ENCODE measurements at regions not wholly inside any gene's neighbourhood (a gene's known extent, or its start where the extent isn't known, plus 50 kb on each side); places are given as distances from the start of the nearest gene placed in this dataset.
A peak's percentile ranks its signal among the peaks of the same experiment; 100 is the strongest.

DNA sequence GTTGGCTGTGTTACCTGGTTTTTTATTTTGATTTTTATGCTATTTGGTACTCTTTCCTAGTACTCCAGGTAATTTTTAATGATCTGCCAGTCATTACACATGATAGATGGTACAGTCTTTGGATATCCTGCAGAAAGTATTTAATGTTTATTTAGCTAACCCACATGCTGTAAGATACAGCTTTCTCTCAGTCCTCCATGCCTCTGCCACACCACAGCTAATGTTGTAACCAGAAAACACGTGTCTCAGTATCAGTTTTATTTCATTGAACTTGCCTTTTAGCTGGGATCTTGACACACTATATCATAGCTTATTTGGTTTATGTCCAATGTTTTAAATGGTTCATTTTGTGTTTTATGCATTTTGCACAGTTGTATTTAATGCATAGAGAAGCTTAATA is 1648.4 kb downstream of the KCNT2 start:
- DNase-seq (ENCODE audit: extremely low read depth in 1 of 4, low spot score in 3 of 4) = no peak

DNA sequence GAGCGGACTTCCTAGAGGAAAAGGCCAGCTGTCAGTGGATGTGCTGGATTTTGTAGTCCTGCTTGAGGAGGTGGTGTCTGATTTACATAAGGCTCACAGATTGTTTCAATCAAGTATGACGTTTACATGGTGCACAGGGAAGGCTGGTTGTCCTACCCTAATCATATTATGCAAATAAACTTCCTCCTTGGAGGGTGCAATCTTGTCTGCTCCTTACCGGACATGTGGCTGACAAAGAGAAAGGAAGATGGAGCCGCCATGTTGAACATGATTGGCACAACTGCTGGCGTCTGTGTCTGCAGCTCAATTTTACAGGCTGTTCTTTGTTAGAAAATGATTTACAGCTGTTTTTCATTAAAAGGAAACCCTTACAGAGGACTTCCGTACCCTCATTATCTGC is 1656.1 kb downstream of the KCNT2 start:
- H2AFZ ChIP-seq (ENCODE audit: low read depth, low read length) = peak overlapping the region; percentile 44; the same call in 1 of the 2 replicates
- CTCF ChIA-PET (ENCODE audit: low intra/inter-chr PET ratio) = no interaction called here

More for the DNA sequence above, 1648.4 kb downstream of the KCNT2 start:
- FAIRE-seq (no peak), ATAC-seq (no peak)
- no TSS peak for BruUV-seq (replicated peaks)
- Histone ChIP-seq H3K4me2 (ENCODE audit: insufficient read depth, low read length) (no peak overlapping the region), H3K4me3 (no peak overlapping the region), H3K9me3 (replicated peaks; ENCODE audit: control insufficient read depth, insufficient read depth, low read depth, low read length) (no peaks in the 10 kb centered on the region), H2AFZ (ENCODE audit: low read depth, low read length) (no peak overlapping the region), H3K27me3 (ENCODE audit: control insufficient read depth in 2 of 2, insufficient read depth in 2 of 2, low read length in 2 of 2) (no peaks in the 10 kb centered on the region), H3K9me1 (ENCODE audit: control insufficient read depth, insufficient read depth, low read length) (no peaks in the 10 kb centered on the region), H4K20me1 (replicated peaks; ENCODE audit: control insufficient read depth, insufficient read depth, low read length) (no peaks in the 10 kb centered on the region), H3K36me3 (ENCODE audit: control insufficient read depth, insufficient read depth, low read length) (no peaks in the 10 kb centered on the region), H3K4me1 (replicated peaks in 1 of 2; ENCODE audit: control insufficient read depth in 2 of 2, insufficient read depth in 2 of 2, low read length in 2 of 2) (no peaks in the 10 kb centered on the region), H3K79me2 (ENCODE audit: control insufficient read depth, insufficient read depth, low read length) (no peaks in the 10 kb centered on the region), H3K9ac (ENCODE audit: insufficient read depth in 1 of 2, low read depth in 2 of 2, low read length in 2 of 2) (no peak overlapping the region), H3K27ac (ENCODE audit: extremely low read depth, low read depth, low read length) (no peak overlapping the region)
- CTCF ChIA-PET (ENCODE audit: low intra/inter-chr PET ratio) = no interaction called here
- POLR2A ChIA-PET = no interaction called here
- TF ChIP-seq ZNF197 (CRISPR knock-in tag; IDR thresholded peaks at IDR 0.05; ENCODE audit: low read depth) (no peak), JUN (IDR thresholded peaks at IDR 0.05; ENCODE audit: borderline replicate concordance, low read depth, low read length) (no peak), JUN (CRISPR knock-in tag; IDR thresholded peaks at IDR 0.05; ENCODE audit: borderline replicate concordance) (no peak), ZNF217 (CRISPR knock-in tag; IDR thresholded peaks at IDR 0.05) (no peak), CCAR2 (IDR thresholded peaks at IDR 0.05; ENCODE audit: low read depth, low read length) (no peak), XRCC5 (IDR thresholded peaks at IDR 0.05; ENCODE audit: low read depth, low read length) (no peak), HDAC1 (IDR thresholded peaks at IDR 0.05) (no peak), ZNF311 (CRISPR knock-in tag; IDR thresholded peaks at IDR 0.05) (no peak), DDX20 (tag; IDR thresholded peaks at IDR 0.05; ENCODE audit: low read depth) (no peak), IRF2 (CRISPR knock-in tag; IDR thresholded peaks at IDR 0.05) (no peak), MTA3 (IDR thresholded peaks at IDR 0.05; ENCODE audit: borderline replicate concordance) (no peak), PTRF (tag; IDR thresholded peaks at IDR 0.05) (no peak), LARP7 (IDR thresholded peaks at IDR 0.05) (no peak), TEAD4 (IDR thresholded peaks at IDR 0.05; ENCODE audit: low read length) (no peak), TEAD4 (CRISPR knock-in tag; IDR thresholded peaks at IDR 0.05; ENCODE audit: borderline replicate concordance) (no peak), TBL1XR1 (IDR thresholded peaks at IDR 0.05; ENCODE audit: low read length in 2 of 2) (no peak), RBM22 (IDR thresholded peaks at IDR 0.05; ENCODE audit: low read depth, low read length, poor library complexity, severe bottlenecking) (no peak)
- WGBS (ENCODE audit: insufficient coverage, low coverage, missing lambda C conversion rate) = 0% methylated on average over 1 of the region's 1 CpG
- in situ Hi-C loops (cut with MboI) (no loop called here), intact Hi-C loops (cut with micrococcal nuclease) (no loop called here)

More for the DNA sequence above, 1656.1 kb downstream of the KCNT2 start:
- Histone ChIP-seq H3K4me2 (ENCODE audit: insufficient read depth, low read length) (no peak overlapping the region), H3K27ac (ENCODE audit: extremely low read depth, low read depth, low read length) (no peak overlapping the region), H3K9me3 (replicated peaks; ENCODE audit: control insufficient read depth, insufficient read depth, low read depth, low read length) (no peaks in the 10 kb centered on the region), H3K4me1 (replicated peaks in 1 of 2; ENCODE audit: control insufficient read depth in 2 of 2, insufficient read depth in 2 of 2, low read length in 2 of 2) (no peaks in the 10 kb centered on the region), H3K4me3 (no peak overlapping the region), H3K9me1 (ENCODE audit: control insufficient read depth, insufficient read depth, low read length) (no peaks in the 10 kb centered on the region), H3K27me3 (ENCODE audit: control insufficient read depth in 2 of 2, insufficient read depth in 2 of 2, low read length in 2 of 2) (no peaks in the 10 kb centered on the region), H3K79me2 (ENCODE audit: control insufficient read depth, insufficient read depth, low read length) (no peaks in the 10 kb centered on the region), H3K36me3 (ENCODE audit: control insufficient read depth, insufficient read depth, low read length) (no peaks in the 10 kb centered on the region), H4K20me1 (replicated peaks; ENCODE audit: control insufficient read depth, insufficient read depth, low read length) (no peaks in the 10 kb centered on the region), H3K9ac (ENCODE audit: insufficient read depth in 1 of 2, low read depth in 2 of 2, low read length in 2 of 2) (no peak overlapping the region)
- FAIRE-seq (no peak), DNase-seq (ENCODE audit: extremely low read depth in 1 of 4, low spot score in 3 of 4) (peak in 1 of 4 experiments; percentile 3), ATAC-seq (no peak)
- TF ChIP-seq E2F3 (CRISPR knock-in tag; IDR thresholded peaks at IDR 0.05) (no peak), BACH1 (tag; IDR thresholded peaks at IDR 0.05) (0 out of 2 replicates have a peak, but pooled peaks have one; percentile 39)
- in situ Hi-C loops (cut with MboI) = no loop called here
- BruUV-seq (replicated peaks) = no TSS peak
- WGBS (ENCODE audit: insufficient coverage, low coverage, missing lambda C conversion rate) = 3% methylated on average over 6 of the region's 6 CpGs
- POLR2A ChIA-PET = no interaction called here
- intact Hi-C loops (cut with micrococcal nuclease) = no loop called here

Data from K562 (cell line).